ENCODE measurements at regions not wholly inside any gene's neighbourhood (a gene's known extent, or its start where the extent isn't known, plus 50 kb on each side); places are given as distances from the start of the nearest gene placed in this dataset.
"Not testable (repeated sequence)": the region's sequence is repeated elsewhere in the genome, so short reads cannot be mapped to it uniquely, and the experiment has no call there.

GRCh38 chr6:12525276-12525675 lies 191.3 kb upstream of the PHACTR1 start:
- H3K27ac ChIP-seq, result no peak overlapping the region
- no peaks in the 10 kb centered on the region for H3K4me1 ChIP-seq
- no peaks in the 10 kb centered on the region for H3K36me3 ChIP-seq
- H3K4me3 ChIP-seq, result no peak overlapping the region
- H3K9me3 ChIP-seq (replicated peaks), result no peaks in the 10 kb centered on the region
- no peaks in the 10 kb centered on the region for H3K27me3 ChIP-seq
- DNase-seq, result no peak

GRCh38 chr6:12527339-12527738 lies 189.2 kb upstream of the PHACTR1 start:
- H3K9me3 ChIP-seq (replicated peaks), result no peaks in the 10 kb centered on the region
- no peaks in the 10 kb centered on the region for H3K27me3 ChIP-seq
- DNase-seq, result no peak
- H3K4me3 ChIP-seq, result no peak overlapping the region
- no peaks in the 10 kb centered on the region for H3K36me3 ChIP-seq
- H3K27ac ChIP-seq, result no peak overlapping the region
- H3K4me1 ChIP-seq, result no peaks in the 10 kb centered on the region

GRCh38 chr6:12528136-12528535 lies 188.4 kb upstream of the PHACTR1 start:
- Histone ChIP-seq H3K27me3 (no peaks in the 10 kb centered on the region), H3K4me3 (no peak overlapping the region), H3K4me1 (no peaks in the 10 kb centered on the region), H3K9me3 (replicated peaks) (no peaks in the 10 kb centered on the region), H3K27ac (no peak overlapping the region), H3K36me3 (no peaks in the 10 kb centered on the region)
- no peak for DNase-seq

GRCh38 chr6:12528581-12529363 lies 187.8 kb upstream of the PHACTR1 start:
- Histone ChIP-seq H3K27me3 (no peaks in the 10 kb centered on the region), H3K4me1 (no peaks in the 10 kb centered on the region), H3K9me3 (replicated peaks) (no peaks in the 10 kb centered on the region), H3K4me3 (no peak overlapping the region), H3K27ac (no peak overlapping the region), H3K36me3 (no peaks in the 10 kb centered on the region)
- no peak for DNase-seq

- no peaks in the 10 kb centered on the region for H3K36me3 ChIP-seq
- H3K27ac ChIP-seq, result no peak overlapping the region
- no peaks in the 10 kb centered on the region for H3K4me1 ChIP-seq
- no peaks in the 10 kb centered on the region for H3K27me3 ChIP-seq
- no peak for DNase-seq
- no peaks in the 10 kb centered on the region for H3K9me3 ChIP-seq (replicated peaks)
- H3K4me3 ChIP-seq, result no peak overlapping the region
Measured at GRCh38 chr6:12529364-12530019, 187.1 kb upstream of the PHACTR1 start.

- Histone ChIP-seq H3K9me3 (replicated peaks) (no peaks in the 10 kb centered on the region), H3K27me3 (no peaks in the 10 kb centered on the region), H3K4me3 (no peak overlapping the region), H3K4me1 (no peaks in the 10 kb centered on the region), H3K36me3 (no peaks in the 10 kb centered on the region), H3K27ac (no peak overlapping the region)
- DNase-seq, result no peak
Measured at GRCh38 chr6:12530345-12530744, 186.2 kb upstream of the PHACTR1 start.

GRCh38 chr6:12533586-12533985 lies 183.0 kb upstream of the PHACTR1 start:
- no peaks in the 10 kb centered on the region for H3K36me3 ChIP-seq

GRCh38 chr6:12534069-12534853 lies 182.3 kb upstream of the PHACTR1 start:
- no peak overlapping the region for H3K27ac ChIP-seq
- H3K9me3 ChIP-seq (replicated peaks), result no peaks in the 10 kb centered on the region
- H3K4me3 ChIP-seq, result no peak overlapping the region
- H3K4me1 ChIP-seq, result no peaks in the 10 kb centered on the region
- H3K27me3 ChIP-seq, result no peaks in the 10 kb centered on the region
- H3K36me3 ChIP-seq, result no peaks in the 10 kb centered on the region
- no peak for DNase-seq

More at GRCh38 chr6:12533586-12533985, 183.0 kb upstream of the PHACTR1 start:
- no peaks in the 10 kb centered on the region for H3K27me3 ChIP-seq
- no peaks in the 10 kb centered on the region for H3K4me1 ChIP-seq
- DNase-seq, result no peak
- H3K4me3 ChIP-seq, result no peak overlapping the region
- H3K27ac ChIP-seq, result no peak overlapping the region
- H3K9me3 ChIP-seq (replicated peaks), result no peaks in the 10 kb centered on the region

GRCh38 chr6:12535586-12536314 lies 180.8 kb upstream of the PHACTR1 start:
- no peaks in the 10 kb centered on the region for H3K36me3 ChIP-seq
- H3K4me1 ChIP-seq, result no peaks in the 10 kb centered on the region
- H3K27ac ChIP-seq, result no peak overlapping the region
- H3K4me3 ChIP-seq, result no peak overlapping the region
- H3K27me3 ChIP-seq, result no peaks in the 10 kb centered on the region
- no peak for DNase-seq
- H3K9me3 ChIP-seq (replicated peaks), result no peaks in the 10 kb centered on the region

- no peak for DNase-seq
- Histone ChIP-seq H3K9me3 (replicated peaks) (no peaks in the 10 kb centered on the region), H3K4me1 (no peaks in the 10 kb centered on the region), H3K4me3 (no peak overlapping the region), H3K27ac (no peak overlapping the region), H3K36me3 (no peaks in the 10 kb centered on the region), H3K27me3 (no peaks in the 10 kb centered on the region)
Measured at GRCh38 chr6:12536416-12536815, 180.2 kb upstream of the PHACTR1 start.

GRCh38 chr6:12537389-12537788 lies 179.2 kb upstream of the PHACTR1 start:
- Histone ChIP-seq H3K4me1 (no peaks in the 10 kb centered on the region), H3K27me3 (no peaks in the 10 kb centered on the region), H3K9me3 (replicated peaks) (no peaks in the 10 kb centered on the region), H3K4me3 (no peak overlapping the region), H3K27ac (no peak overlapping the region), H3K36me3 (no peaks in the 10 kb centered on the region)
- DNase-seq, result no peak

- Histone ChIP-seq H3K4me3 (no peak overlapping the region), H3K4me1 (no peaks in the 10 kb centered on the region), H3K27me3 (no peaks in the 10 kb centered on the region), H3K9me3 (replicated peaks) (no peaks in the 10 kb centered on the region), H3K36me3 (no peaks in the 10 kb centered on the region), H3K27ac (no peak overlapping the region)
- peak; percentile 7 to 19 for DNase-seq
Measured at GRCh38 chr6:12538881-12539357, 177.6 kb upstream of the PHACTR1 start.

- H3K27me3 ChIP-seq; H3K27ac ChIP-seq; H3K4me3 ChIP-seq; H3K36me3 ChIP-seq; DNase-seq; H3K9me3 ChIP-seq (replicated peaks): not testable (repeated sequence)
- peaks cover 13% of the 10 kb centered on the region; the same call in 1 of the 2 replicates for H3K4me1 ChIP-seq
Measured at GRCh38 chr6:12542319-12543115, 174.1 kb upstream of the PHACTR1 start.

- no peak overlapping the region for H3K4me3 ChIP-seq
- no peak overlapping the region for H3K27ac ChIP-seq
- peaks cover 13% of the 10 kb centered on the region; the same call in 1 of the 2 replicates for H3K4me1 ChIP-seq
- H3K9me3 ChIP-seq (replicated peaks), result no peaks in the 10 kb centered on the region
- no peak for DNase-seq
- no peaks in the 10 kb centered on the region for H3K36me3 ChIP-seq
- no peaks in the 10 kb centered on the region for H3K27me3 ChIP-seq
Measured at GRCh38 chr6:12543953-12544352, 172.6 kb upstream of the PHACTR1 start.

Measured in SJCRH30 (cell line).